ENCODE measurements at regions not wholly inside any gene's neighbourhood (a gene's known extent, or its start where the extent isn't known, plus 50 kb on each side); places are given as distances from the start of the nearest gene placed in this dataset.

- no peak for TF ChIP-seq CTCF (IDR thresholded peaks at IDR 0.05; ENCODE audit: unreplicated experiment)
- peaks cover 2% of the 10 kb centered on the region for H3K27me3 Mint-ChIP-seq
- H3K9me3 Mint-ChIP-seq (ENCODE audit: low read depth), result peaks cover 3% of the 10 kb centered on the region
- H3K27ac Mint-ChIP-seq, result no peak overlapping the region
- H3K4me3 Mint-ChIP-seq (ENCODE audit: low read depth), result no peak overlapping the region
- DNase-seq (ENCODE audit: low spot score, unreplicated experiment), result no peak
- no peaks in the 10 kb centered on the region for H3K4me1 Mint-ChIP-seq (ENCODE audit: low read depth)
- H3K36me3 Mint-ChIP-seq (ENCODE audit: insufficient read depth), result no peaks in the 10 kb centered on the region
Measured at GRCh38 chr13:42454749-42455148, 119.2 kb upstream of the TNFSF11 start.

- H3K27me3 Mint-ChIP-seq, result no peaks in the 10 kb centered on the region
- no peak overlapping the region for H3K4me3 Mint-ChIP-seq (ENCODE audit: low read depth)
- TF ChIP-seq CTCF (IDR thresholded peaks at IDR 0.05; ENCODE audit: unreplicated experiment), result no peak
- DNase-seq (ENCODE audit: low spot score, unreplicated experiment), result no peak
- no peaks in the 10 kb centered on the region for H3K4me1 Mint-ChIP-seq (ENCODE audit: low read depth)
- H3K9me3 Mint-ChIP-seq (ENCODE audit: low read depth), result peaks cover 11% of the 10 kb centered on the region
- H3K27ac Mint-ChIP-seq, result no peak overlapping the region
- peaks cover 1% of the 10 kb centered on the region for H3K36me3 Mint-ChIP-seq (ENCODE audit: insufficient read depth)
Measured at GRCh38 chr13:42458193-42458592, 115.8 kb upstream of the TNFSF11 start.

GRCh38 chr13:42466123-42466522 is 107.8 kb upstream of the TNFSF11 start:
- H3K27ac Mint-ChIP-seq, result no peak overlapping the region
- peaks cover 11% of the 10 kb centered on the region for H3K4me1 Mint-ChIP-seq (ENCODE audit: low read depth)
- no peak for TF ChIP-seq CTCF (IDR thresholded peaks at IDR 0.05; ENCODE audit: unreplicated experiment)
- no peak overlapping the region for H3K4me3 Mint-ChIP-seq (ENCODE audit: low read depth)
- H3K9me3 Mint-ChIP-seq (ENCODE audit: low read depth), result peaks cover 22% of the 10 kb centered on the region
- no peak for DNase-seq (ENCODE audit: low spot score, unreplicated experiment)
- no peaks in the 10 kb centered on the region for H3K27me3 Mint-ChIP-seq
- H3K36me3 Mint-ChIP-seq (ENCODE audit: insufficient read depth), result peaks cover 1% of the 10 kb centered on the region

GRCh38 chr13:42466609-42467008 is 107.3 kb upstream of the TNFSF11 start:
- H3K27ac Mint-ChIP-seq, result no peak overlapping the region

GRCh38 chr13:42474954-42475353 is 99.0 kb upstream of the TNFSF11 start:
- Mint-ChIP-seq H3K36me3 (ENCODE audit: insufficient read depth) (no peaks in the 10 kb centered on the region), H3K4me1 (ENCODE audit: low read depth) (peaks cover 2% of the 10 kb centered on the region), H3K4me3 (ENCODE audit: low read depth) (no peak overlapping the region), H3K9me3 (ENCODE audit: low read depth) (peaks cover 6% of the 10 kb centered on the region), H3K27ac (no peak overlapping the region), H3K27me3 (peaks cover 4% of the 10 kb centered on the region)
- TF ChIP-seq CTCF (IDR thresholded peaks at IDR 0.05; ENCODE audit: unreplicated experiment), result no peak
- DNase-seq (ENCODE audit: low spot score, unreplicated experiment), result no peak

More at GRCh38 chr13:42466609-42467008, 107.3 kb upstream of the TNFSF11 start:
- H3K4me1 Mint-ChIP-seq (ENCODE audit: low read depth), result peaks cover 11% of the 10 kb centered on the region
- no peak for DNase-seq (ENCODE audit: low spot score, unreplicated experiment)
- H3K9me3 Mint-ChIP-seq (ENCODE audit: low read depth), result peaks cover 19% of the 10 kb centered on the region
- peaks cover 1% of the 10 kb centered on the region for H3K36me3 Mint-ChIP-seq (ENCODE audit: insufficient read depth)
- no peak overlapping the region for H3K4me3 Mint-ChIP-seq (ENCODE audit: low read depth)
- H3K27me3 Mint-ChIP-seq, result no peaks in the 10 kb centered on the region
- no peak for TF ChIP-seq CTCF (IDR thresholded peaks at IDR 0.05; ENCODE audit: unreplicated experiment)
